ENCODE measurements at regions not wholly inside any gene's neighbourhood (a gene's known extent, or its start where the extent isn't known, plus 50 kb on each side); places are given as distances from the start of the nearest gene placed in this dataset.
"Not testable (repeated sequence)": the region's sequence is repeated elsewhere in the genome, so short reads cannot be mapped to it uniquely, and the experiment has no call there.

DNA sequence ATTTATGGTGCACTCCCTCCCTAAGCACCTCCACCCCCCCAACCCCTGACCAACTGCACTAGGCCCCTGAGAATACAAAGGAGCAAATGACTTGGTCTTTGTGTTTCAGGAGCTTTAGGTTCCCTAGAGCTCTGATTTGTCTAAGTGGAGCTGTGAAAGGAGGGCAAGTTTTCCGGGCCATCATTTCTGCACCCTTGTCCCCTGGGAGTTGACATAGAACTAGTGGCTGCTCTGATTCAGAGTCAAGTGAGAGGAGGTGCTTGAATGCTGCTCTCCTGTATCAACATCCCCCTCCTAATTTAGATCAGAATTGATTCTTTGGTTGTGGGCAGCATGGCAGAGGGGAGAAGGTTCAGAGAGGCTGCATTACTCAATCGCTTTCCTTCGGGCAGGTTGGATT is 391.6 kb downstream of the KCNRG start:
- DNase-seq (ENCODE audit: low spot score), result no peak

DNA sequence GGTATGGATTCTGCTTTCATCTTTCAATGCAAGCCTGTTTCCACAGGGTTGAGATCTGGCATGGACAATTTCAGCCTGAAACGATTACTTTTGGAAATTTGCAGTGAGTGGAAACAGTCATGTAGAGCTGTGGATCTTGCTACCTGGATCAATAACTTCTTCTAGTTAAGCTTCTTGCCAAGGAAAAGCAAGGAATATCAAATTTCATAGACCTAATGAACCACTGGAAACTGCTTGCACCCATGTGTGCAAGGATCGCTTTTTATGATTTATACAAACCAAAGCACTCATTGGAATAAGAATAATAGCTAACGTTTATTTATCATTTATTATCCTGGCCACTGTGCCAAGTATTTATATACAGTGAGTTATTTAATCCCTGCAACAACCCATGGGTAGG is 392.8 kb downstream of the KCNRG start:
- DNase-seq (ENCODE audit: low spot score), result no peak

DNA sequence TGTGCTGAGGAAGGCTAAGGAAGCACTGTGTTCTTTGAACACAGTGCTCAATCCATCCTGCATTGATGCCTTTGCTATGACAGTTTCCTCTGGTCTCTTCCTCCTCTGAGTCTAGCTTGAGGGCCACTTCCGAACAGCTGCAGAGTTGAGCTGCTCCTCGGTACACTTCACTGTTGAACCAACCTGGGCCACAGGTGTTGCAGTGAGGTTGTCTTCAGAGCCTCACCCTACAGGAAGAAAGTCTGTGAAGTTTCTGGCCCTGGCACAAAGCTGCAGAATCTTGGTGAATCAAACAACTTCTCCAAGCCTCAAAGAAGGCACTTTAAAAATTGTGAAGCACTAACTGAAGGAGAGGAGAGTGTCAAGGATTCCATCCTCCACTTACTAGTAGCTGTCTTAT is 394.0 kb downstream of the KCNRG start:
- DNase-seq (ENCODE audit: low spot score), result no peak

DNA sequence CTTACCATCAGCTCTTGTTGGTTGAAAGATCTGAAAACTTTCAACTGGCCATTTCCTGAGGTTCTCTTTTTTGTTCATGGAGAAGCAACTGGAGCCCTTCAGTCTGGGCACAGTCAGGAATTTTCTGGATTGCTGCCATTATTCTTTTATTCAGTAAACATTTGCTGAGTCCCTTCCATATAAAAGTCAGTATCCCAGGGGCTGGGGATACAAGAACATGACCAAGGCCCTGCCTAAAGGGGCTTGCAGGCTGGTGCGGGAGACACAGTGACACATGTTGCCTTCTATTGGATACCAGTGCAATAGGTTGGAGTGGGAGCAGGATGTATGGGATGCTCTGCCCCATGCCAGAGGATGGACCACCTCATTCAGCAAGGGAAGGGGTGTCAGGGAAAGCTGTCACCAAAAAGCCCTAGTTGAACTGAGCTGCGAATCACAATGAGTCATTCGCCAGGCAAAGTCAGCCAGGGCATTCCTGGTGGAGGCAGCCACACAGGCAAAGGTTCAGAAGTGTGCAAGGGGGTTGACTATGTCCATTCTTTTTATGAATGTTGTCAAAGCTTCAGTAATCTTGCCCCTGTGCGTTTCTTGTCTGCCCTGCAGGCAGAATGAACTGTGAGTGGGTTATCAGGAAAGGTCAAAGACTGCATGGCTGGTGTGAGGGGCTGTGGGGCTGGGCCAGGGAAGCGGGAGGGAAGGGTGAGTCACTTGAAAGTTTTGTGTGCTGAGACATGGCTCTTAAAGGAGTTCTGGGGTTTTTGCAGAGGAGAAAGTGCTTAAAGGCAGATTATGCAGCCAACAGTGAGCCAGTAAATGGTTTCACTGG is 395.9 kb downstream of the KCNRG start:
- DNase-seq (ENCODE audit: low spot score), result no peak

DNA sequence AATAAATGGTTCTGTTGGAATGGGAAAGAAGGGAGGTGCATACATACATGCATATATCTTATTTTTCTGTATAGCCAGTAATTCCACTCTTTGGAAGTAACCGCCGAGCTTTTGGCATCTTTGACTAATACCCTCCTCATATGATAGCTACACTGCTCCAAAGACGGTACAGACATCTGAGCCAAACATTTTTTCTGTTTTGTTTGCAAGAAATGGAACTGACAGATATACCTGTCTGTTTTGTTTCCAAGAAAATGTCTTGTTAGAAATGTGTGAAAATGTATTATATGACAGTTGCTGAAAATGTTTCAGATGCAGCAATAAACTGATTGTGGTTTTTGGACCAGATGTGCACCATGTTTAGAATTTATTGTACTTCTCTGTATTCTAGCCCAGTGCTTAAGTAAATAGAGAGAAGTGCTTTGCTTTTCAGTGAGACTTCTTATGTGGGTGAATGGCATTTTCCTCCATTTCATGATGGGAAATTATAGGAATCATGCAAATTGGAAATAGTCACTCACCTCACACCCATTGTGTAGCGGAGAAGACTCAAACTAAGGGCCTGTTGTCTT is 396.9 kb downstream of the KCNRG start:
- DNase-seq (ENCODE audit: low spot score), result no peak

DNA sequence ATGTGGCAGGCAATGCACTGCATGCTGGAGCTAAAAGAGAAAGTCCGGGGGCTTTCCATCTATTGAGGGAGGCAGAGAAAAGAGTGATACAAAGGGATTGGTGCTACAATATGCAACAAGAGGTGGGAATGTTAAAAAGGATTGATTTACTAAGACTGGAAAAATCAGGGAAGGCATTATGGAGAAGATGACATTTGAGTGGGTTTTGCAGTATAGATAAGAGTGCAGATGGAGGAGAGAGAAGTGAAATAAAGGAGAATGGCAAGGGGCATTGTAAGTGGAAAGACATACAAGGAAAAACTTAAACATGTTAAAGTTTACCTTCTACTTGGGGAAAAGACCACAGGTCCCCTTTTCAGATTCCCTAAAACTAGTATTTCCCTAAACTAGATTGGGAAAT is 399.4 kb downstream of the KCNRG start:
- no peak for DNase-seq (ENCODE audit: low spot score)

DNA sequence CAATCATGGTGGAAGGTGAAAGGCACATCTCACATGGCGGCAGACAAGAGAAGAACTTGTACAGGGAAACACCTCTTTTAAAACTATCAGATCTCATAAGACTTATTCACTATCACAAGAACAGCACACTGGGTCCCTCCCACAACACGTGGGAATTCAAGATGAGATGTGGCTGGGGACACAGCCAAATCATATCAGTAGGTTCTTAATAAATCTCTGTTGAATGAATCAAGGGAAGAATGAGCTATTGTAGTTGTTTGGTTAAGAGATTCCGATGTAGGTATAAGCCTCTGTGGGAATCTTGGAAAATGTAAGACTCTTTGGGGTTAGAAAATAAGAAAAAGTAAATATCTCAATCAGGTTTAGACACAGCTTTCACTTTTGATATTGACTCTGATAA is 400.2 kb downstream of the KCNRG start:
- no peak for DNase-seq (ENCODE audit: low spot score)

DNA sequence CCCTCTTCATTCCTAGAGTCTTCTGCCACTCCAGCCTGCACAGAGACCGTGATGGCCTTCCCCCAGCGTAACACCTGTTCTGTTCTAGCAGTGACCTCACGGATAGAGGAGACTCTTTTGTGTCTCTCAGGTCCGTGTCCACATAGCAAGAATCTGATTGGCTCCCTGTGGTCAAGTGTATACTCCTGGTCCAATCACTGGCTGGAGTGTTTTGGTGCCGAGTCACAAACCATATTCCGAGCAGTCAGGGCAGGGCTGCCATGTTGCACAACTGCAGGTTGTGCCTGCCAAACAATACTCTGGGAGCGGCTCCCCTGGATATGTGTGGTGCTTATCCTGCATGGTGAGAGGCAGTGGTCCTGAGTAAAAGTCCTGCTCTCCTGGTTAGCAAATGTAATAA is 402.4 kb downstream of the KCNRG start:
- no peak for DNase-seq (ENCODE audit: low spot score)

DNA sequence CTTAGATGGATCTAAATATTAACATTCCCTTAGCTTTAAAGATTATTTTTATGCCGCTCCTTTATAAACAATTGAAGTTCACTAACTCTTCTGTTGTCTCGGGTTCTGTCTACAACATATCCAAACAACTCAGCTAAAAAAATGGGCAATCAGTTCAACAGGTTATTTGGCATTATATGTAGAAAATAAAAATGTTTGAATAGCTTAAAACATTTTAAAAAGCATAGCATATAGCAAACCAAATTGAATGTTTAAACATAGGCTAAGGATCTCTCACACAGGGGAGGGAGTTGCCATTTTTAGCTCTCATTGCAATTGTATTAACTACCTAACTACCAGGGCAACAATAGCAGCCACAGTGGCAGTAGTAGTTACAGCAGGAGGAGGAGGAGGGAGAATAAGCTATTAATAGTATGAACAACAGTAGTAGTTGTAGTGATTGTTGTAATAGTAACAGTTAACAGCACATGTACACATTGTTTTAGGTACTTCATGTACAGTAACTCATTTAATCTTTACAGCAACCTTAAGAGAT is 404.2 kb downstream of the KCNRG start:
- DNase-seq (ENCODE audit: low spot score), result no peak

DNA sequence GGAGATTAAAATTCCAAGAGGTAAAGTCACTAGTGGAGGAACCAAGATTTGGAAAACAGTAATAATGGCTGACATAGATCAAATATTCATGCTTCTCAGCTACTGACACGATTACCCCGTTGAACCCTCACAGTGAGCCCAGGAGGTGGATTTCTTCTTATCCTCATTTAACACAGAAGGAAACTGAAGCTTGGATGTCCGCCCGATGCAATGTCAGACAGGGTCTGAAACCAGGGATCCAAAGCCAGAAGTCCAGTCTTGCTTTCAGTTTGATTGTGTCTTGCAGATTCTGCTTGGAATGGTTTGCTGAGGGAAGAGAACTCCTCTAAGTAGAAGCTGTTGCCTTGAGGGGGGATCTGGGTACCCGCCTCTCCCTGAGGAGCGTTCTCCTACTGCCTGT is 404.7 kb downstream of the KCNRG start:
- DNase-seq (ENCODE audit: low spot score), result no peak

DNA sequence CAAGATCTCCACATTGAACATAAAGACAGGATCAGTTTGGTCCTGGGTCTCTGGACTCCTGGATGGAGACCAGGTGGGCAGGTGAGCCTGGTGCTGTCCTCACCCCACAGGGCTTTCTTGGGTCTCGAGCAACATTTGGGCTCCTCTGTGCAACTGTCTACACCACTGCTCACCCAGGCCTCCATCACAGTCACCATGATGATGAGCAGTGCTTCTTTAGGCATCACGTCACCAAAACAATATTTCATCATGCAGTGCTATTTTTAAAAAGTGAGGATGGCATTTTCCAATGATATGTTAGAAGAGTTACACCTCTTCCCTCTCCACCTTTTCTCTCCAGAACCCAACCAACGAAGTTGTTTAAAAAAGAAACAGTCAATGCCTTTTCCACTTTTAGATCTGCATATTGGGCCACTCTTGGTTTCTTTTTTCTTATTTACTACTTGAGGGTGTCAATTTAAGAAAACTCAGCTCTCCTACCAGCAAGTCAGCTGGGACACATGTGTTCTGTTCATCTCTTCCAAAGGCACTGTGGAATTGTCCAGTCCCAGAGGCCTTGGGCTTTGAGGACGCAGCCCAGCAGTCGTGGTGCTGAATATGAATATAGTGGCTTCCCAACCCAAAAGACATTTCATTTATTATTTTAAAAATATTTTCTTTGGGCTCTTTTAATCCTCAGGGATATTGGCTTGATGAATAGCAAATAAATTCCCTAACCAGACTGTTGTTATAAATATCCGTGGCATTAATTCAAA is 405.7 kb downstream of the KCNRG start:
- no peak for DNase-seq (ENCODE audit: low spot score)

DNA sequence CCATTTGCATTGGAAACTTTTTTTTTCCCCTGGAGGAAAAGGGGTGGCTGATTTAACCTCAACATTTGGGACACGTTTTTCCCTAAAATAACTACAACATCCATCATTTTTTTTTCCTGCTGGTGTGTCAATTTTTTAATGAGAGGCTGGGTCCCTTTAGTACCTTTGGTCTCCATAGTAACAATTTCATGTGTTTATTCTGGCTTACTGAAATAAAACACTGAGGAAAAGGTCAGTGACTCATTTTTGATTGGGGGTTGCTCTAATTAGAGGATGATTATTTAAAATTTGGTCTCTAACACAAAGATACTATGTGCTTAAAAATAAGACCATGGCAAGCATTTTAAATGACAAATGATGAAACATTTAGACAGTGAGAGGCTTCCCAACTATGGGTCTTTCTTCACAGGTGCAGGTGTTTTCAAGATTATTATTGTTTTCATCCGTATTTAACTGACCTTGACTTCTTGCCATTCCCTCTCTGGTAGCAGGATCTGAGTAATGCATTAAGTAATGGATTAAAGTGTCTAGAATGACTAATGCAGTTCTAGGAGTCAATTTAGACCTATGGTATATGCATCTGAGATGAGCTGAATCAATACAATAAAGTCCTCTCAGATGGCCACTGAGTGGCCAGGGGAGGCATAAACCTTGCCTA is 406.4 kb downstream of the KCNRG start:
- DNase-seq (ENCODE audit: low spot score), result no peak

DNA sequence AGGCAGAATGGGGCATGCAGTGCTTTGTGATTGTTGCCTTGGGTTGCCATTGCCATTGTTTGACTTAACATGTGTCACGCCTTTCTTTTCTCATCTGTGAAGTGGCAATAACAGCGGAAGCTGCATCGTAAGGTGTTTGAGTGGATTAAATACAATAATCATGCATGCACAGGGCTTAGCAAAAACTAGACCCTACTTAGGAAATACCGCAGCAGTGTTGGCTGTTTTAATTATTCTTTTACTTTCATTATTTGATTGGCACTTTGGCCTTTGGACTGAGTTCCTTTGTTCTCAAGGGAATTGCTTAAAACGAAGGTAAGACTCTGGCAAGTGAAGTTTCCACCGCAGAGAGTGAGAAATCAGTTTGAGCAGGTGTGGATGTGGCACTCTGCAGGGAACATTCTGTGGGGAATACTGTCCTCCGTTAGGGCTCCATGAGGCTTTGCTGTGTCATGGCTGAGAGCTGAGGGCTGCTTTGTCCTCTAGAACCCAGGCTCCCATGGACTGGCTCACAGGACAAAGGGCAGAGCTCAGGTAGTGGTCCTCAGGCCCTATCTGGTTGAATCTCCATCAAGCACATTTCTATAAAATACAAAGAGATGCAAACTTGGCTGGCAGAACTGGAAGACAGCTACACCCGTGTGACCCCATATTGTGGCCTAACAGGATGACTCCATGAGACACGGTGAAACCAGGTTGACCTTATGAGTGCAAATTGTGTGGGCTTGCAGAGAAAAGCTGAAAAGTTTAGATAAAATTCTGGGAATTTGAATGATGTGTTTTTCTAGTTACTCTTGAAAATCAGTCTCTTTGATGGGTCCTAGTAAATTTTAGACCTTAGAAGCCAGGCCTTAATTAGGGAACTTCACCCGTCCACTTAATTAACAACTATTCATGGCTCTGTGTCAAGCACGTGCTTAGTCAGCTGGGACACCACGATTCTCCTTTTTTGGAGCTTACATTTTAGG is 407.2 kb downstream of the KCNRG start:
- DNase-seq (ENCODE audit: low spot score), result no peak

DNA sequence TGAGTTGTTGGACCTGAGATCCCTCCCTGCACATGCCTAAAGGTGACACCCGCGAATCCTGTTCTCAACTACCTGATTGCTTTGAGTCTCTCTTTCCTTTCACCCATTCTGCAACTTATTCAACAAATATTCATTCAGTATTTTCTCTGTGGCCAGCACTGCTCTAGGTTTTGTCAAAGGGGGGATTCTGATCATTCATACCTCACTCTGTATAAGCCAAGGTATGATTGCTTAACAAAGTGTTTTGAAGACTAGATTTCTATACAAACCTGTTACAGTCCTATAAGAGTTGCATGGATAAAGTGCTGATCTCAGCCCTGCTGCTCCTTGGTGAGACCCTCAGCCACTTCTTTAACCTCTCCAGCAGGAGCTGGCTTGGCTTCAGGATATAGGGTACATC is 409.7 kb downstream of the KCNRG start:
- no peak for DNase-seq (ENCODE audit: low spot score)

DNA sequence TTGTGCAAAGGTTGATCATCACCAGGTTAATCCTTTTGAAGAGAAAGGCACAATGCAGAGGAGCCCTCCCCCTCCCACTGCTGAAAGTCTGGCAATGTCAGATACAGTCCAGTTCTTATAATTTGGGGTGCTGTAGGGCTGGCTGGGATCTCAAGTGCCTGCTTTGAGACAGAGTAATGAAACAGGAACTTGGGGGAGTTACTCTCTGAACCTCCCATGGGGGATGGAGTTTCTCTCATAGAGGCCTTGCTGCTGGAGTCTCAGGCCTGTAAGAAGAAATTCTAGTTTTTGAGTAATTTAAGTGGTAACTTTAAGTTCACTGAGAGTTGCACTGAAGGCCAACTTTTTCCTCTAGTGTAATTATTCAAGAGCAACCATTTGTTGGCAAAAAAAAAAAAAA is 410.5 kb downstream of the KCNRG start:
- DNase-seq (ENCODE audit: low spot score), result no peak

DNA sequence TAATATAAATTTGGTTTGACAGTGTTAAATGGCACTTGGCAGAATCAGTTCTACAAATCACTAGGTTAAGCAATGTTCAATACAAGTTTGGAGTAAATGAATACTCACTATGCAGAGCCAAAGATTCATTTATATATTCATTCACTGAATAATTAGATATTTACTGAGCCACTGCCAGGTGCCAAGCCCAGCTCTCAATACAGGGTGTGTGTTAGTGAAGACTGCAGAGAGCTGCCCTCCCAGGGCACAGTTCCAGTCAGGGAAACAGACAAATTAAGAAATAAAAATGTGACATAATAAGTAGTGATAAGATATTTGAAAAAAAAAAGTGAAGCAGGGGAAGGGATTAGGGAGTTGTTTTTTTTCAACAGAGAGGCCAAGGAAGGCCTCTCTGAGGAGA is 411.7 kb downstream of the KCNRG start:
- DNase-seq (ENCODE audit: low spot score), result no peak

DNA sequence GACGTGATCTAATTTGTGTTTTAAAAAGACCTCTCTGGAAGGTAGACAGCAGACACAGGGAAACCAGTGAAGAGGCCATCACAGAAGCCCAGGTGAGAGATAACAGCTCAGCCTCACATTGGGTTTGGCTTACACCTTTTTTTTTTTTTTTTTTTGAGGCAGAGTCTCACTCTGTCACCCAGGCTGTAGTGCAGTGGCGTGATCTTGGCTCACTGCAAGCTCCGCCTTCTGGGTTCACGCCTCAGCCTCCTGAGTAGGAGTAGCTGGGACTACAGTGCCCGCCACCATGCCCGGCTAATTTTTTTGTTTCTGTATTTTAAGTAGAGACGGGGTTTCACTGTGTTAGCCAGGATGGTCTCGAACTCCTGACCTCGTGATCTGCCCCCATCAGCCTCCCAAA is 412.3 kb downstream of the KCNRG start:
- not testable (repeated sequence) for DNase-seq (ENCODE audit: low spot score)

DNA sequence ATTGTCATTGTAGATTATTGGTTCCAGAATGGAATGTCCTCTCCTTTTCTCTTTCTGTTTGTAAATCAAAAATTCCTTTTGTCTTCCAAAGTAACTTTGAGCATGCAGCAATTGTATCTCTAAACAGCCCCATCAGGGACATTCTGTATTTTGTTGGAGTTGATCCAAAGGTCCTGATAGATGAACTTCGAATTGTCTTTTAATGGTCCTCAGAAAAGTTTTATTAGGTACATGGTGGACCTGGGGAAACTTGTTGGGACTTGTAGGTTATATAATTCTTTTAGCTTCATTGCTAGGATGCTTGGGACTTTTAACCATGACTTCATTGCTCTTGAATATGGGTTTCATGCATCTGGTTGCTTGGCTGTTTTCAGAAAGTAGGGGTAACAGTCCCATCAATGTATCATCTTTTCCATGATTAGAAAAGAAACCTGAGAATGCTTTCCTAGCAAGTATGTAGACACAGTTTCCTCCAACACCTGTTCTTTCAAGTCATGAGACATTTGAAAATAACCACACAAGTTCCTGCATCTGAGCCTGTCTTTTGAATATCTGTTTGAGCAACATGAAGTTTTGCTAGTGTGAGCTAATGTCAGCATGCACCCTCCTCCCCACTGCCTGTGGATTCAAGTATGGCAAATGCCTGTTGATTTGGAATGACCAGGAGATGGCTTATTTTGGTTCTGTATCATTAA is 413.1 kb downstream of the KCNRG start:
- DNase-seq (ENCODE audit: low spot score), result no peak

DNA sequence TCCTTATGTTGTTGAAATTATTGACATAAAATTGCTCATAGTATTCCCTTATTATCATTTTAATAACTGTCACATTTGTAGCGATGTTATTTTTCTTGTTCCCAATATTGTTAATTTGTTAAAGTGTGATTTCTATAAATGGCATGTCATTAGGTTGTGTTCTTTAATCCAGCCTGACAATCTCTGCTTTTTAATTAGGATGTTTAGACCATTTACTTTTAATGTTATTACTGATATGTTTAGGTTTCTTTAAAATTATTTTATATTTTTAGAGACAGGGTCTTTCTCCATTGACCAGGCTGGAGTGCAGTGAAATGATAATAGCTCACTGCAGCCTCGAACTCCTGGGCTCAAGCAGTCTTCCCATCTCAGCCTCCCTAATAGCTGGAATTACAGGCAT is 408.5 kb downstream of the DLEU7 start:
- DNase-seq (ENCODE audit: low spot score), result no peak

DNA sequence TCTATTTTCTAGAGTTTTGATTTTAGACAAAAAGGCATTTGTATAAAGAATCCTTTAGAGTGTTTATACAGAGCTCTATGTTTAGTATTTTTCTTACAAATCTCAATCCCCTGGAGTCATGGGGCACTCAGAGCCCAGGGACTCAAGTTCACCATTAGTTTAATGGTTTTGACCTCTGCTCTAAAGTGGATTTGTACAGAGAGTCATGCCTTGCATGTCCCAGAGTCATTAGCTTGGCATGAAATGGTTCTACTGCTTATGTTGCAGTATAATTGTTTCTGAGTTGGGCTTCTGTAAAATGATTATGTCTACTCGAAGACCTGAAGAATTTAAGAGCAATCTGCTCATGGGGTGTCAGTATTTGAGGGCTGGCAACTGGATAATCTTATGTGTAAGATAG is 406.2 kb downstream of the DLEU7 start:
- no peak for DNase-seq (ENCODE audit: low spot score)

Measured in mesenteric fat pad (tissue), 1 donor.